HL-60 (cell line): ENCODE measurements at regions not wholly inside any gene's neighbourhood (a gene's known extent, or its start where the extent isn't known, plus 50 kb on each side); places are given as distances from the start of the nearest gene placed in this dataset.

Source experiments
- DNase-seq, 2 experiments: peaks; one replicate each; pipeline ENCODE4 v3.0.0-alpha.2; 2010 to 2020; ENCODE audit warnings: low read depth in 1 of 2, low spot score in 1 of 2
- H3K27ac ChIP-seq: fragments of 250-450 bp; sonication (Bioruptor Pico); replicated peaks from 2 replicates; pipeline ENCODE4 v1.5.1; 2020; ENCODE audit warnings: mild to moderate bottlenecking, moderate library complexity
- H3K27me3 ChIP-seq: fragments of 250-450 bp; sonication (Bioruptor Pico); 2 replicates; pipeline ENCODE4 v1.5.1; 2021; ENCODE audit warnings: mild to moderate bottlenecking, moderate library complexity; ENCODE audit not compliant: insufficient read depth, poor library complexity, severe bottlenecking
- H3K4me3 ChIP-seq: replicated peaks from 2 replicates; pipeline ENCODE4 v1.5.1; 2011; ENCODE audit warnings: mild to moderate bottlenecking, control low read depth, low read length; ENCODE audit not compliant: insufficient read depth
- CTCF ChIP-seq: IDR thresholded peaks from one replicate; pipeline ENCODE4 v1.5.1; 2011; ENCODE audit warnings: low read length, control low read depth, inconsistent platforms; ENCODE audit not compliant: insufficient read depth
- GABPA ChIP-seq: IDR thresholded peaks from 2 replicates; pipeline ENCODE4 v1.6.1; 2012; ENCODE audit warnings: low read depth
- POLR2AphosphoS5 ChIP-seq: IDR thresholded peaks from 2 replicates; pipeline ENCODE4 v1.6.1; 2012; ENCODE audit warnings: low read depth
- REST ChIP-seq: IDR thresholded peaks from 2 replicates; pipeline ENCODE4 v1.6.1; 2012; ENCODE audit warnings: low read depth; ENCODE audit not compliant: insufficient replicate concordance
- SPI1 ChIP-seq: IDR thresholded peaks from 2 replicates; pipeline ENCODE4 v1.6.1; 2012; ENCODE audit warnings: low read depth, mild to moderate bottlenecking, borderline replicate concordance

- DNase-seq, result no peak
Observed at GRCh38 chr20:7710440-7710839, 229.8 kb downstream of the HAO1 start.

GRCh38 chr20:7712661-7713060 is 227.6 kb downstream of the HAO1 start:
- DNase-seq, result no peak
- TF ChIP-seq POLR2AphosphoS5 (no peak), CTCF (no peak)
- peaks cover 4% of the 10 kb centered on the region for H3K27me3 ChIP-seq
- H3K27ac ChIP-seq, result no peak overlapping the region
- H3K4me3 ChIP-seq, result no peak overlapping the region

More at GRCh38 chr20:7710440-7710839, 229.8 kb downstream of the HAO1 start:
- H3K4me3 ChIP-seq, result no peak overlapping the region
- H3K27me3 ChIP-seq, result peaks cover 4% of the 10 kb centered on the region
- no peak for TF ChIP-seq SPI1
- TF ChIP-seq REST, result no peak
- no peak for TF ChIP-seq POLR2AphosphoS5
- TF ChIP-seq GABPA, result no peak
- TF ChIP-seq CTCF, result no peak
- H3K27ac ChIP-seq, result no peak overlapping the region

- Histone ChIP-seq H3K27me3 (peaks cover 4% of the 10 kb centered on the region), H3K4me3 (no peak overlapping the region), H3K27ac (no peak overlapping the region)
- no peak for TF ChIP-seq REST
- TF ChIP-seq POLR2AphosphoS5, result no peak
- TF ChIP-seq GABPA, result no peak
- no peak for TF ChIP-seq SPI1
- TF ChIP-seq CTCF, result no peak
- DNase-seq, result no peak
Observed at GRCh38 chr20:7714549-7714948, 225.7 kb downstream of the HAO1 start.

- no peak overlapping the region for H3K27ac ChIP-seq
- DNase-seq, result no peak
- no peak overlapping the region for H3K4me3 ChIP-seq
- H3K27me3 ChIP-seq, result no peaks in the 10 kb centered on the region
- no peak for TF ChIP-seq REST
- TF ChIP-seq GABPA, result no peak
- no peak for TF ChIP-seq POLR2AphosphoS5
- TF ChIP-seq CTCF, result no peak
- no peak for TF ChIP-seq SPI1
Observed at GRCh38 chr20:7716286-7716972, 223.8 kb downstream of the HAO1 start.
